ENCODE measurements at regions not wholly inside any gene's neighbourhood (a gene's known extent, or its start where the extent isn't known, plus 50 kb on each side); places are given as distances from the start of the nearest gene placed in this dataset.

DNA sequence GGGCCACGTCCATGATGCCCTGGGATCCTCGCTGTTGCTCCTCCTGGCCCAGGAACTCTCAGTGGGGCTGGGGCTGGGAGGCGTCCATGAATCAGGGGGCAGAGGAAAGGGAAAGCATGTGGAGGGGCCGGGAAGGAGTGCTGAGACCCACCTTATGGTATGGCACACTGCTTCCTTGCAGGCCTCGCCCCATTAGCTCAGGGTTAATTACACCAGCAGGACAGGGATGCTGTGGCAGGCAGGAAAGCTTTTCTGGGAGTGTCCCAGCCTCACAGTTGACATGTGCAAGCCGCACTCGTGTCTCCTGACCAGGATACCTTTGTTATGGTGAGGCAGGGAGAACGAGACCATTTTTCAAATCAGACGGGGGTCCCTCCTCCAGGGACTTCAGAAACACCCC lies 109.7 kb upstream of the PCBD1 start:
- TF ChIP-seq, protein P1, sequence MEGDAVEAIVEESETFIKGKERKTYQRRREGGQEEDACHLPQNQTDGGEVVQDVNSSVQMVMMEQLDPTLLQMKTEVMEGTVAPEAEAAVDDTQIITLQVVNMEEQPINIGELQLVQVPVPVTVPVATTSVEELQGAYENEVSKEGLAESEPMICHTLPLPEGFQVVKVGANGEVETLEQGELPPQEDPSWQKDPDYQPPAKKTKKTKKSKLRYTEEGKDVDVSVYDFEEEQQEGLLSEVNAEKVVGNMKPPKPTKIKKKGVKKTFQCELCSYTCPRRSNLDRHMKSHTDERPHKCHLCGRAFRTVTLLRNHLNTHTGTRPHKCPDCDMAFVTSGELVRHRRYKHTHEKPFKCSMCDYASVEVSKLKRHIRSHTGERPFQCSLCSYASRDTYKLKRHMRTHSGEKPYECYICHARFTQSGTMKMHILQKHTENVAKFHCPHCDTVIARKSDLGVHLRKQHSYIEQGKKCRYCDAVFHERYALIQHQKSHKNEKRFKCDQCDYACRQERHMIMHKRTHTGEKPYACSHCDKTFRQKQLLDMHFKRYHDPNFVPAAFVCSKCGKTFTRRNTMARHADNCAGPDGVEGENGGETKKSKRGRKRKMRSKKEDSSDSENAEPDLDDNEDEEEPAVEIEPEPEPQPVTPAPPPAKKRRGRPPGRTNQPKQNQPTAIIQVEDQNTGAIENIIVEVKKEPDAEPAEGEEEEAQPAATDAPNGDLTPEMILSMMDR (IDR thresholded peaks at IDR 0.05), result no peak
- TF ChIP-seq POLR2A (IDR thresholded peaks at IDR 0.05), result no peak
